HUES48 (cell line): ENCODE measurements at regions not wholly inside any gene's neighbourhood (a gene's known extent, or its start where the extent isn't known, plus 50 kb on each side); places are given as distances from the start of the nearest gene placed in this dataset.
A peak's percentile ranks its signal among the peaks of the same experiment; 100 is the strongest.

Experiments
- H3K27ac ChIP-seq: one replicate; pipeline ENCODE4 v1.7.0; 2013; ENCODE audit warnings: low read depth, low read length, inconsistent platforms
- H3K27me3 ChIP-seq: 2 replicates; pipeline ENCODE4 v1.6.1; 2013; ENCODE audit warnings: mild to moderate bottlenecking, low read length; ENCODE audit not compliant: control insufficient read depth, insufficient read depth
- H3K36me3 ChIP-seq: 2 replicates; pipeline ENCODE4 v1.6.1; 2013; ENCODE audit warnings: low read length; ENCODE audit not compliant: control insufficient read depth, insufficient read depth
- H3K4me1 ChIP-seq: 2 replicates; pipeline ENCODE4 v1.6.1; 2013; ENCODE audit warnings: mild to moderate bottlenecking, low read length; ENCODE audit not compliant: control insufficient read depth, insufficient read depth
- H3K4me3 ChIP-seq: 2 replicates; pipeline ENCODE4 v1.5.1; 2013; ENCODE audit warnings: mild to moderate bottlenecking, low read depth, low read length
- H3K9ac ChIP-seq: 2 replicates; pipeline ENCODE4 v1.6.1; 2013; ENCODE audit warnings: mild to moderate bottlenecking, low read depth, low read length, moderate library complexity
- H3K9me3 ChIP-seq: 2 replicates; pipeline ENCODE4 v1.6.1; 2013; ENCODE audit warnings: low read length; ENCODE audit not compliant: control insufficient read depth, insufficient read depth

GRCh38 chr10:120998251-120998650, 147.1 kb downstream of the WDR11 start:
- peaks cover 13% of the 10 kb centered on the region; the same call in 1 of the 2 replicates for H3K9me3 ChIP-seq
- no peak overlapping the region for H3K9ac ChIP-seq
- H3K4me1 ChIP-seq, result no peaks in the 10 kb centered on the region
- H3K4me3 ChIP-seq, result no peak overlapping the region
- H3K27ac ChIP-seq, result no peak overlapping the region
- no peaks in the 10 kb centered on the region for H3K27me3 ChIP-seq
- no peaks in the 10 kb centered on the region for H3K36me3 ChIP-seq

- Histone ChIP-seq H3K4me1 (no peaks in the 10 kb centered on the region), H3K9me3 (peaks cover 11% of the 10 kb centered on the region; the same call in 1 of the 2 replicates), H3K9ac (no peak overlapping the region), H3K27me3 (no peaks in the 10 kb centered on the region), H3K36me3 (no peaks in the 10 kb centered on the region), H3K27ac (no peak overlapping the region), H3K4me3 (no peak overlapping the region)
These were observed 147.7 kb downstream of the WDR11 start for GRCh38 chr10:120998782-120999285.

- H3K9me3 ChIP-seq, result peaks cover 3% of the 10 kb centered on the region; the same call in 1 of the 2 replicates
- no peak overlapping the region for H3K9ac ChIP-seq
- H3K27ac ChIP-seq, result no peak overlapping the region
- H3K4me3 ChIP-seq, result no peak overlapping the region
- no peaks in the 10 kb centered on the region for H3K27me3 ChIP-seq
- H3K36me3 ChIP-seq, result no peaks in the 10 kb centered on the region
- no peaks in the 10 kb centered on the region for H3K4me1 ChIP-seq
These were observed 148.7 kb downstream of the WDR11 start for GRCh38 chr10:120999868-121000267.

GRCh38 chr10:121002586-121003205, 151.5 kb downstream of the WDR11 start:
- Histone ChIP-seq H3K9me3 (peaks cover 20% of the 10 kb centered on the region), H3K27ac (no peak overlapping the region)

DNA sequence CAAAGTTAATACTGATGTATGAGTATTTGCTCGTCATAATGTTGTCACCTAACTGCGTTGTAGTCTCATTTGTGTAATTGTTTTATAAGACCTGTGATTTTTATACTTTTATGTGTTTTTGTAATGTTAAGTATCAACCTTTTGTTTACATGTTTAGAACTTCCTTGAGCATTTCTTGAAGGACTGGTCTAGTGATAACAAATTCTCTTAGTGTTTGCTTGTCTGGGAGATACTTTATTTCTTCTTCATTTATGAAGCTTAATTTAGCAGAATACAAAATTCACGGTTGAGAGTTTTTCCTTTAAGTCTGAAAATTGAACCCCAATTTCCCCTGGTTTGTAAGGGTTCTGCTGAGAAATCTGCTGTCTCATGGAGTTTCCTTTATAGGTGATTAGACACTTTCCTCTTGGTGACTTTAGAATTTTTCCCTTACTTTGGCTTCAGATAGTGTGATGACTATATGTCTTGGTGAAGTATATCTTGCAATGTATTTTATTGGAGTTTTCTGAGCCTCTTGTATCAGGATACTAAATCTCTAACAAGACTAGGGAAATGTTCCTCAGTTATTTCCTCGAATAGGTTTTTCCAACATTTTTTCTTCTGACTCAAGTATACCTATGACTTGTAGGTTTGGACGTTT, 154.9 kb downstream of the WDR11 start:
- H3K9me3 ChIP-seq, result peaks cover 20% of the 10 kb centered on the region
- no peak overlapping the region for H3K27ac ChIP-seq
- H3K9ac ChIP-seq, result no peak overlapping the region
- H3K36me3 ChIP-seq, result no peaks in the 10 kb centered on the region
- H3K27me3 ChIP-seq, result no peaks in the 10 kb centered on the region
- H3K4me3 ChIP-seq, result no peak overlapping the region
- H3K4me1 ChIP-seq, result no peaks in the 10 kb centered on the region

More at GRCh38 chr10:121002586-121003205, 151.5 kb downstream of the WDR11 start:
- Histone ChIP-seq H3K4me1 (no peaks in the 10 kb centered on the region), H3K36me3 (no peaks in the 10 kb centered on the region), H3K27me3 (no peaks in the 10 kb centered on the region), H3K9ac (no peak overlapping the region), H3K4me3 (no peak overlapping the region)

GRCh38 chr10:121007264-121007663, 156.1 kb downstream of the WDR11 start:
- Histone ChIP-seq H3K27ac (no peak overlapping the region), H3K9ac (no peak overlapping the region), H3K4me3 (no peak overlapping the region), H3K9me3 (peaks cover 20% of the 10 kb centered on the region), H3K36me3 (no peaks in the 10 kb centered on the region), H3K4me1 (no peaks in the 10 kb centered on the region), H3K27me3 (no peaks in the 10 kb centered on the region)

GRCh38 chr10:121015916-121016315, 164.8 kb downstream of the WDR11 start:
- H3K27me3 ChIP-seq, result no peaks in the 10 kb centered on the region
- no peaks in the 10 kb centered on the region for H3K4me1 ChIP-seq
- H3K9me3 ChIP-seq, result 0 out of 2 replicates have a peak, but pooled peaks cover 5% of the 10 kb centered on the region
- no peak overlapping the region for H3K4me3 ChIP-seq
- no peak overlapping the region for H3K27ac ChIP-seq
- no peaks in the 10 kb centered on the region for H3K36me3 ChIP-seq
- H3K9ac ChIP-seq, result no peak overlapping the region

DNA sequence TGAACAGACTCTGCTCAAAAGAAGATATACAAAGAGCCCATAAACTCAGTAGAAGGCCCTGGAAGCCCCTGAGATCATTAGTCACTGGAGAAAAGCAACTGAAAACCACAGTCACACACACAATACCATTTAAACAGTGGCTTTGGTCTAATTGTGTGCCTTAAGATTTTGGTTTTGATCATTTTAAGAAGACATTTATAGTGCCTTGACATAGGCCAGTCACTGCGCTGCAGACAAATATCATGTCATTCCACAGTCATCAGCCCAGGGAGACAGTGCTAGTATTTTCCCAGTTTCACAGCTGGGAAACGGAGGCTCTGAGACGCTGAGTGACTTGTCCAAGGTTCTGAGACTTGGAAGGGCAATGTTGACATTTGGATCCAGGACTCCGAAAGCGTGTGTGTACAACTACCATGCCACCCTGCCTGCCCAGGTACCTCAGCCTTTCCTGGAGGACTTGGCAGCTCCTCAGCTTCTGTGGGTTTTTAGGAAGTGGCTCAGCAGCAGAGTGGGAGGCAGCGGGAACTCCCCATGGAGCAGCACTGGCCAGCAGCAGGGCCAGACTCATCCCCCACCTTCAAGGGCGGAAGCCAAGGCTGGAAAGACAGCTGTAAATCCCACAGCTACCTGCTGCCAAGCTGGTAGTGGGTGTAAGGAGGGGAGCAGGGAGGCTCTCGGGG, 173.9 kb downstream of the WDR11 start:
- H3K27me3 ChIP-seq, result no peaks in the 10 kb centered on the region
- no peak overlapping the region for H3K9ac ChIP-seq
- H3K9me3 ChIP-seq, result no peaks in the 10 kb centered on the region
- H3K36me3 ChIP-seq, result no peaks in the 10 kb centered on the region
- no peak overlapping the region for H3K4me3 ChIP-seq
- no peak overlapping the region for H3K27ac ChIP-seq
- H3K4me1 ChIP-seq, result no peaks in the 10 kb centered on the region

DNA sequence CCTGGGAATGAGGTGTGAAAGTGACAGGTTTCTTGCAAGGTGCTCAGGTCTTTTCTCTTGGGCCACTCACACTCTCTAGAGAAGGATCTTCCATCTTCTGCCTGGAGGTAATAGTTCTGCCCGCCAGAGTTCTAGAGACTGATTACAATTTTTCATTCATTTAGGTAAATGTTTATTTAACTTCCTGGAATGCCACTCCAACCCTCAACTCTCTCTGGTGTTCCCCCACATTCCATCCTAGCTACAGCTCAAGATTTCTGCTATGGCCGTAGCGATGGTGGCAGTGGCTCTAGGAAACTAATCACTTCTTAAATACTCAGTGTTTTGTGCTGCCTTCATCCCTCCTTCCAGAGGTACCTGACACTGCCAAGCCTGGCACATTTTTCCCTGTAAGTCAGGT, 174.6 kb downstream of the WDR11 start:
- Histone ChIP-seq H3K9ac (no peak overlapping the region), H3K4me1 (no peaks in the 10 kb centered on the region), H3K36me3 (no peaks in the 10 kb centered on the region), H3K27ac (no peak overlapping the region), H3K27me3 (no peaks in the 10 kb centered on the region), H3K4me3 (no peak overlapping the region), H3K9me3 (no peaks in the 10 kb centered on the region)

DNA sequence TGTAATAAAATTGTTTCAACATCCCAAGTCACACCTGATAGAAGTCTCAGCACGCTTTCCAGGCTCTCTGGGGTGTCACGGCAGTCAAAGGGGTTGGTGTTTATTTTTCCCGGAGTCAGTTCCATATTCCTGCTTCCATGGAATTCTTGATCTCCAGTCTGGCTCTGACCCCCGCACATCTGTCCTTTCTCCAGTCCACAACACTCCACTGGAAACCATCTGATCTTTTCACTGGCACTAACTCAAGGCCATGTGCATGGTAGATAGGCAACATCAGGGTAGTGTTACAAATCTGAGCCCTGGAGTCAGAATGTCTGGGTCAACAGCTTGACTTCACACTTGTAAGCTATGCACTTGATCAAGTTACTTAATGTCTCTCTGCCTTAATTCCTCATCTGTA, 176.2 kb downstream of the WDR11 start:
- H3K4me3 ChIP-seq, result no peak overlapping the region

DNA sequence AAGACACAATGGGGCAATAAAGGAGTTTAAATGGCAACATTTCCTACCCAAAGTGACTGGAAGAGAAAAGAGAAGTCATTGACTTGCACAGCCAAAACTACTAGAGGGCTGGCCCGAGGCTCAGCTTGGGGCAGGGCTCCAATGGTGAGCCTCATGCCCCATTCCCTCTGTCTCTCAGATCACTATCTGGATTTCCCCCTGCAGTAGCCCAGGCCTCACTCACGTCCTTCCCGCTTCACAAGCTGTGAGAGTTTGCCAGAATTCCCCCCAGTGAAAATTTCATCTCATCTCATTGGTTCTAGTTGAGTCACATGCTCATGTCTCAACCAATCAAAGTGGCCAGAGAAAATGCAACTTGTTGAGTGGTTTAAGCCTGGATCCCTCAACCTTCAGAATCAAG, 181.3 kb downstream of the WDR11 start:
- H3K4me3 ChIP-seq, result no peak overlapping the region
- H3K4me1 ChIP-seq, result peaks cover 13% of the 10 kb centered on the region; the same call in 1 of the 2 replicates
- H3K9me3 ChIP-seq, result no peaks in the 10 kb centered on the region
- no peaks in the 10 kb centered on the region for H3K27me3 ChIP-seq
- no peaks in the 10 kb centered on the region for H3K36me3 ChIP-seq
- no peak overlapping the region for H3K9ac ChIP-seq
- H3K27ac ChIP-seq, result peak overlapping the region; percentile 16

More for the DNA sequence above, 176.2 kb downstream of the WDR11 start:
- Histone ChIP-seq H3K9ac (no peak overlapping the region), H3K27ac (no peak overlapping the region), H3K27me3 (no peaks in the 10 kb centered on the region), H3K36me3 (no peaks in the 10 kb centered on the region), H3K4me1 (no peaks in the 10 kb centered on the region), H3K9me3 (no peaks in the 10 kb centered on the region)
